Hematopoietic multipotent progenitor cell treated with erythropoietin and hydrocortisone succinate and interleukin-3 and kit ligand, for 15 days (in vitro differentiated cells): ENCODE measurements at regions not wholly inside any gene's neighbourhood (a gene's known extent, or its start where the extent isn't known, plus 50 kb on each side); places are given as distances from the start of the nearest gene placed in this dataset.
A peak's percentile ranks its signal among the peaks of the same experiment; 100 is the strongest.

Source experiments
- DNase-seq: peaks from one replicate; pipeline ENCODE4 v3.0.0-alpha.2; 2015; ENCODE audit warnings: low spot score

DNA sequence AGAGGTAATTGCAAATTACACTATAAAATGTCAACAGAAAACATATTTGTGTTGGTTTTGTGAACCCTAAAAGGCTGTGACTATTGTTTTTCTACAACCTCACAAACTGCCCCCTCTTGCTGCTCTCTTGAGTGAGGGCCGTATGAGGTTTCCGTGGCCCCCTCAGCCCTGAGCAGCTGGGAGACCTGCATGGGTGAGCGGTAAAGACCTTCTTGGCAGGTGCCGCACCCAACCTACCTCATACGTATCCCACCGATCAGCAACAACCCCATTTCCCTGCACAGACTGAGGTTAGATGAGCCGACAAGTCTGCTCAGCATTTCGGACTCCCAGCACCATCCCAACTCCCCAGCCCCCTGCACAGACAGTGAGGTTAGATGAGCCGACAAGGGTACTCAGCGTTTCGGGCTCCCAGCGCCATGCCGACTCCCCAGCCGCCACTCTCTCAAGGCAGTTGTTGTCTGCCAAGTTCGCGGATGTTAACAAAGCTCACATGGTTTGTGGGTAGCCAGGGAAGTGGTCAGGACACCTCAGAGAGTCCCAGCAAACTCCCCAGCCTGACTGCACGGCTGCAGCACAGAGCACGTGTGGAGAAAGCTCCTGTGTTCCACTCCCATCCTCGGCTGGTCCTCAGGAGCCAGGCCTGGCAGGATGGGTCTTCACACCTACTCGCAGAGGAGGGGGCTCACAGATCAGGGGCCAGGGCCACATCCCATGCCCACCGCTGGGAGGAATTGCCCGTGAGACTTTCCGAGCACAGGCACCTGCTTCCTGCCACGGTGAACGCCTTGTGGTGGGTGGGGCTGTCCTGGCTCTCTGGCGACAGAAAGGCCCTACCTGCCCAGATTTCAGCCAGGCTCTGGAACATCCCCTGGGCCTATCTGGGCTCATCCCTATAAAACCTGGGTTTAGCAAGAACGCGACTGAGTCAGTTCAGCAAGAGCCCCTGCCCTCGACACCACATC, 502.9 kb downstream of the BRD1 start:
- no peak for DNase-seq

DNA sequence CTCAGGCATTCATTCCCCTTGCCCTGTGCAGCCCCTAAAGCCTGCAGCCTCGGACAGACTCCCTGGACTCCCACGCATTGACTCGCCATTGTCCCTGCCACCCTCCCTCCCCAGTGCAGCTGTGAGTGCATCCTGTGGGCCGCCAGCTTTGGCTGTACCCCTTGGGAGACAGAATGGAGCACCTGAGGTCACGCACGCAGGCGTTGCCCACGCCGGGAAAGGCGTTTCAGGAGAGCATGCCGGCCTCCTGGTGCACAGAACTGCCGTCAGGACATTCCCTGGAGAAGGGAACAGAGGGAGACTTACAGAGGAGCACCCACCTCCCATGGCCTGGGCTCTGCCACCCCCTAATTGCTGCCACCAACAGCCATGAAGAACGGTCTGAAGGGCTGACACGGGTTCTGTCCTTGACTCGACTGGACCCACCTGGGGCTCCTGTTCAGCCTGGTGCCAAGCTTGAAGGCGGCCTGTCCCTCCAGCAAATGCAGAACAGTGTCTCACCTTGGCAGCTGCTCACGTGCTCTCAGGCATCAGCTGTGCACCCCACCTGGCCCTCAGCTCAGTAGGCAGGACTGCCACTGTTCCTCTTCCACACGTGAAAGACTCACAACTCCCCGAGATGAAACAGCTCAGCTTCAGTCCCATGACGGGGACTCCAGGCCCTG, 503.8 kb downstream of the BRD1 start:
- DNase-seq, result no peak

DNA sequence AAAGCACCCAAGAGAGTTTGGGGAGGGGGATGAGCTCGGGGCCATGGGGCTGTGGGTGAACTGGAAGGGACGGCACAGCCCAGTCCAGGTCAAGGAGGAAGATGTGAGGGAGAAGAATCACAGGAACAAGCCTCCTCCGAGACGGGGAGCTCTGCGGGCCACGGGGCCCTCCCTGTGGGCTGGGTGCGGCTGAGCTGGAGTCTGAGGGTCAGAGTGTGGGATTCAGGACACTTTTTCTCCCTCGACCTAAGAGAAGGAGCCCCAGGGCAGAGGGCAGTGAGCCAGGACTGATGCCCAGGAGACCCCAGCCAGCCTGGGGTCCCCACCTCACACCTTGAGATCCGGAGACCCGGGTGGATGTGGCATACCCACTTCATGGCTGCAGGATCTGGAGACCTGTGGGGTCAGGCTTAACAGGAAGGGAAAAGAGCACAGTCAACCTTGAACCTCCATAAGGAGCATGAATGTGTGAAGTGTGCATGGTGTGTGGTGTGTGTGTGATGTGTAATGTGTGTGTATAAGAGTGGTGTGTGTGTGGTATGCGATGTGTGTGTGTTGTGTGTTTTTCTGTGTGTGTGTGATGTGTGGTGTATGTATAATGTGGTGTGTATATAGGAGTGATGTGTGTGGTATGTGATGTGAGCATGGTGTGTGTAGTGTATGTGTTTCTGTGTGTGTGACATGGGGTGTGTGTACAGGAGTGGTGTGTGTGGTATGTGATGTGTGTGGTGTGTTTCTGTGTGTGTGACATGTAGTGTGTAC, 504.6 kb downstream of the BRD1 start:
- DNase-seq, result no peak

DNA sequence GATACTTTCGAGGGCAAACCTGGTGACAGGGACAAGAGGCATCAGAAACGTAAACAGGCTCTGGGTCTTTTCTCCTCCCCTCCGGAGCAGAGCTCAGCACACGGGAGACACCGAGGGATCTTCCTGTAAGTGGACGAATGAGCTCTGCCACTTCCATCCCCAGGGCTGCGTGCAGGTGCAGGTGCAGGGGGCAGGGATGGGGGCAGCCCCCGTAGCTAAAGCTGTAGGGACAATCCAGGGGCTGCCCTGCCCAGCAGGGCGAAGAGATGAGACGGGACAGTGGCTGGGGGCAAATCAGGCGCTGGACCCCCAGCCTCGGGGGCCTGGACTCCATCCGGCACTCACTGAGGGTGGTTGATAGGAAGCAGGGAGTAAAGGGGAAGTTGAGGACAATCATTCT, 505.4 kb downstream of the BRD1 start:
- DNase-seq, result no peak

DNA sequence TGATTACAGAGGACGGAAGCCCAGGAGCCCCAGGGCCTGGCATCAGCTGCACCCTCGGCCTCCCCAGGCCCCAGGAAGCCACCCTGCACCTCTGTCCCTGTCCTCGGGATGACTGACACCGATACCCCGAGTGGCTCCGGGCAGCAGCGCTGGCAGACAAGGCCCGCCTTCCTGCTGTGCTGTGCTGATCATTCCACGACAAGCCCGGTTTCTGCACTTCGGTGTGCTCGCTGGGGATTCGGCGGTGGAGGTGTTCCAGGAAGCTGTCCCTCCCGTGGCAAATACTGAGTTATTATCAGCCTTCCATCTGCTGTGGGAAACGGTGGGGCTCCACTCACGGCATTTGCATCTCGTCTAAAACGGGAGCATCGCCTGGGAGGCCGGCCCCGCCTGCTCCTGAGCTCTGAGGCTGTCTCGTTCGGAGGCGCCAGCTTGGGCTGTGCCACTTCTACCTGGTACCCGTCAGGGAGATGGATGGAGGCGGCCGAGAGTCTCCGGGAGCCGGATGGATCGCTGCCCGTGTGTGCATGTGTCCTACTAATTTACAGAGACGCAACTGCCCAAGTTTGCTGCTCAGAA, 506.1 kb downstream of the BRD1 start:
- no peak for DNase-seq

DNA sequence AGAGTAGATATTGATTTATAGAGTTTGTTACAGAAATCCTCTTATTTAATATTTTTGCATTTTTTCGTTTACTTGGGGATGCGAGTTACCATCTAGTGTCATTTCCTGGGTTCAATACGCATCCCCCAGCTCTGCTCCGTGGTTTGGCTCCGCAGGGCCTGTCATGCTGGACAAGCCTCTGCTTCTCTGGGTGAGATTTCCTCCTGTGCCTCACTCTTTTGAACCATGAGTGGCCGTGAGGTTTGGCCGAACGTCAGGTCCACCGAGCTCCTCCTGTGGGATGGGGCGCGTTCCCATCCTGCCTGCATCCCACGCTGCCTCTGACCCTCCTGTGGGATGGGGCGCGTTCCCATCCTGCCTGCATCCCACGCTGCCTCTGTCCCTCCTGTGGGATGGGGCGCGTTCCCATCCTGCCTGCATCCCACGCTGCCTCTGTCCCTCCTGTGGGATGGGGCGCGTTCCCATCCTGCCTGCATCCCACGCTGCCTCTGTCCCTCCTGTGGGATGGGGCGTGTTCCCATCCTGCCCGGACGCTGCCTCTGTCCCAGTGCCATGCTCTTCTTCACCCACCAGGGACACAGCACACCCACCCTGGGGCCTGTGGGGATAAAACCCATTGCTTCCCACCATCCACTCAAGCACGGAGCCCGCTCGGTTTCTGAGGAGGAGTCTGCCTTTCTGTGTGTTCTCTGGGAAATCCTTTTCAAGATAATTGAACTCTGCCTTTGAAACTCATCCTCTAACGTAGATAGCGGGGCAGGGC, 506.8 kb downstream of the BRD1 start:
- no peak for DNase-seq

DNA sequence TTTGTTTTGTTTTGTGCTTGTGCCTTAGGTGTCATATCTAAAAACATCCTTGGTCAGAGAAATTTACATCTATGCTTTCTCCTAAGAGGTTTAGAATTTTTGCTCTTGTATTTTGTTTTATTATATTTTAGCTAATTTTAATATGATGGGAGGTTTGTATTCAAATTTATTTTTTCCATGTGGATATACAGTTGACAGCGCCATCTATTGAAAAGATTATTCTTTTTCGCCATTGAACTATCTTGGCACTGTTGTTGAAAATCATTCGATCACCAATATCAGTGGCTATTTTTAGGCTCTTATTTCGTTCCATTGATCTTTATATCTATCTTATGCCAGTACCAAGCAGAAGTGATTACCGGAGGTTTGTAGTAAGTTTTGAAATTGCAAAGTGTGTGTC, 510.3 kb downstream of the BRD1 start:
- DNase-seq, result no peak

DNA sequence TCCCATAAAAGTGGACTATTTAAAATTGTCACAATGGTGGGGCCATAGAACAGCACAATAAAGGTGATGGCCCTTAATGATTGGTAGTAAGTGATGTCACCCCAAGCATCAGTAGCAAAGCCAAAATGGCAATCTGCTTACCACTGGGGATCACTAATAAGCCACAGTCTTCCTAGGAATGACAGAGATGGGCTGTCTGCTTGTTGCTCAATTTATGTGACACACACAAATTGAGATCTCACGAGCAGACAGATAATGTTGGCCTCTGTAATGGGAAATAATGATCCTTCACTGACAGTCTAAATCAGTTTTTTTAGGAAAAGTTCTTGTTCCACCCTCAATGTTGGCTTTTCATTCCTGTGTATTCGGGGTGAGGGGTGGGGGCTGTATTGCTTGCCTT, 515.1 kb downstream of the BRD1 start:
- no peak for DNase-seq

DNA sequence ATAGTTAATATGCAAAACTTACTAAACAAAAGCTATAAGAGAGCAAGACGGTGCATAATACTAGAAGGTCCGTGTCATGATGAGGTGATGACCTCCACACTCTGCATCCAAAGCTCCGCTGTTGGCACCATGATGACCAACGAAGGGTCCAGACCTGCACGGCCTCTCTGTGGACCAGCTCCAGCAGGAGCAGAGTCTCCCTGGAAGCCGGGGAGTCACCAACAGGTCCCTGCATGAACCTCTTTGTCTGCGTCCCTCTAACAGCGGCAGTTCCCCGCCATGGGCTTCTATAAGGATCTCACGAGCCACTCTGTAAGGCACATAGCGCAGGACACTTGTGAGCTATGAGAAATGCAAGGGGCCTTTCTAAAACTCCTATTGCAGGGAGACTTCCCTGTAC, 517.3 kb downstream of the BRD1 start:
- DNase-seq, result no peak

DNA sequence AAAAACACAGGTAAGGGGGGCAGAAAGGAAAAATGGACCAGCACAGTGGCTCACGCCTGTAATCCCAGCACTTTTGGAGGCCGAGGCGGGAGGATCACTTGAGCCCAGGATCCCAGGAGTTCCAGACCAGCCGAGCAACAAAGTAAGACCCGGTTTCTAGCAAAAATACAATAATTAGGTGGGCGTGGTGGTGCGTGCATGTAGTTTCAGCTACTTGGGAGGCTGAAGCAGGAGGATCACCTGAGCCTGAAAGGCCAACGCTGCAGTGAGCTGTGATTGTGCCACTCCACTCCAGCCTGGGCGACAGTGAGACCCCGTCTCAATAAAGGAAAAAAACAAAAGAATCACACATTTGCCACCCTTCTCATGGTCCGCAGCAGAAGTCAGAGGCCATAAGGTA, 519.4 kb downstream of the BRD1 start:
- DNase-seq, result no peak

DNA sequence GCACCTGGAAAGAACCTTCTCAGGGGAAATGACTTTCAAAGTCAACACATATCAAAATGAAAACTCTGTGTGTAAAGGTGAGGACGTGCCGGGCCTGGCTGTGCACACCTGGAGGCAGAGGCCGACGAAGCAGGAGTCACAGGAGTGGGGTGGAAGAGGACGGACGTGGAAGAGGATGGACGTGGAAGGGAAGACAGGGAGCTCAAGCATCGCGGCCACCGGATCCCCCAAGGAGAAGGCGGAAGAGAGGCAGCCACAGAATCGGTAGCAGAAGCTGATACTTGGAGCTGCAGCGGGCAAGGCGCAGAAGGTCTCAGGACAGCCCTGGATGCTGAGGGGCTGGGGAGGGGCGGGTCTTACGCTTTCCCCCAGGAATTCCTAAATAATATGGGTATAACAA, 519.8 kb downstream of the BRD1 start:
- DNase-seq, result no peak

DNA sequence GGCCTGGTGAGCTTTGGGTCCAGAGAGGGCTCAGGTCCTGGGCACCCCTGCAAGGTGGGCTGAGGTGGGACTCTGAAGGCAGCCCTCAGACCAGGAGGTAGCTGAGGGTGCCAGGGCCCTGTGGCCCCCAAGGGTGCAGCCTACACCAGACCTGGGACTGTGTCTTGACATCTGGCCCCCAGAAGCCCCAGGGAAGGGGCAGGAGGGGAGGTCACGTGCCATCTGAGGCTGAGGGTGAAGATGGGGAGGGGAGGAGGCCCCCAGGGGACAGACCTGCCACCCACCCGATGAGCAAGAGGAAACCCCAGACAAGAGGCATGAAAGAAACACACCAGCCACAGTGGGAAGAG, 520.2 kb downstream of the BRD1 start:
- DNase-seq, result no peak

DNA sequence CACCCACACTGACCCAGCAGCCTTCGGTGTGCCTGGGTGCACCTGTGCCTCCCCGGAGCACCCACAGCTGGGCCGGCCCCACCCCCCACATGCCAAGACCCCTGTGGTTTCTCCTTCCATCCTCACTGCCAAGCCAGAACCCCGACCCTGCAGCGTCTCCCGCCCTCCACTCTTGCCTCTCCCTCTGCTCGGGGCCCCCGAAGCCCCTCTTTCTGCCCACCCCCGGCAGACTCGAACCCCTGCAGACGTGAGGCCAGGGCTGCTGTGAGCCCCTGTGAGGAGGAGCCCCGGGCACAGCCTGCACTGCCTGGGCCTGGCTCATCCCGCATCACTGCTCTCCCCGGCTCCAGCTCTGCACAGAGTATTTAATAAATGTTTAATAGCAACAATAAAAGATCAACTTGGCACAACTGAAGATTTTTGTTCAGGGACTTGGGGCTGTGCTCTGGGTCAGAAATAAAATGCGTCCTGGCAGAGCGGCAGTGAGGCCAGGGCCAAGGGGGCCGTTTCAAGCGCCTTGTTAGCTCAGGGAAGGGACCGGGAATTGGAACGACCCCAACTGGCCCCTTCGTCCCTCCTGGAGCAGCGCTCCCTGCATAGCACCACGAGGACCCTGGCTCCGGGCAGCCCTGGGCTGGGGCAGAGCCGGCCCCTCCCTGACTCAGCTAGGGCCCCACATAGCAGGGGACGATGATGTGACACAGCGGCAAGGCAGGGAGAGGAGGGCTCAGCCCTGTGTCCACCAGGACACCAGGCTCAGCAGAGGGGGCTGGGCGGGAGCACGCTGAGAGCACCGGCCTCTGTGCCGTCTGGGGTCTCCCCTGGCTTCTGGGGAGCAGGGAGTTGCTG, 520.8 kb downstream of the BRD1 start:
- no peak for DNase-seq

DNA sequence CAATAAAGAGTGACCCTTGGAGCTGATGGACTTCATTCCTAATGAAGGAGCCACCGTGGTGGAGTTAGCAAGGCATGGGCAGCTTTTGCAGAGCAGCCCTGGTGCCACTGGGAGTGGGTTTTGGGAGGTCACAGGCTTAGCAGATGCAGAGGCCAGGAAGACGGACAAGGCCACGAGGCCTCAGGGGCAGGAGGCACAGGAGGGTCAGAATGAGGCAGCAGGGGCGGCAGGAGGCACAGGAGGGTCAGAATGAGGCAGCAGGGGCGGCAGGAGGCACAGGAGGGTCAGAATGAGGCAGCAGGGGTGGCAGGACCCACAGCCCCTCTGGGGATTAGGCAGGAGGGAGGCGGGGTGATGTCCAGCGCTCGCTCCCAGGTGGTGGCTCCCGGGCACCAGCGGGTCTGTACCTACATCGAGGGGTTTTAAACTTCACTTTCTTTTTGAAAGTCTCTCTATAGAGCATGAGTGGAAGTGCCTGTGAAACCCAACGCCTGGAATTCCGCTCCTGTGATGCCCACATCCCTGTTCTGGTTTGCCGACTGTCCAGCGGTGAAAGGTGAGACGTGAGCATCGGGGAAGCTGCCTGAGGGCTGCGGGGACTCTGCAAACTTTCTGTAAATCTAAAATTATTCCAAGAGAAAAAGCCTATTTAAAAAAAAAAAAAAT, 521.6 kb downstream of the BRD1 start:
- DNase-seq, result no peak

DNA sequence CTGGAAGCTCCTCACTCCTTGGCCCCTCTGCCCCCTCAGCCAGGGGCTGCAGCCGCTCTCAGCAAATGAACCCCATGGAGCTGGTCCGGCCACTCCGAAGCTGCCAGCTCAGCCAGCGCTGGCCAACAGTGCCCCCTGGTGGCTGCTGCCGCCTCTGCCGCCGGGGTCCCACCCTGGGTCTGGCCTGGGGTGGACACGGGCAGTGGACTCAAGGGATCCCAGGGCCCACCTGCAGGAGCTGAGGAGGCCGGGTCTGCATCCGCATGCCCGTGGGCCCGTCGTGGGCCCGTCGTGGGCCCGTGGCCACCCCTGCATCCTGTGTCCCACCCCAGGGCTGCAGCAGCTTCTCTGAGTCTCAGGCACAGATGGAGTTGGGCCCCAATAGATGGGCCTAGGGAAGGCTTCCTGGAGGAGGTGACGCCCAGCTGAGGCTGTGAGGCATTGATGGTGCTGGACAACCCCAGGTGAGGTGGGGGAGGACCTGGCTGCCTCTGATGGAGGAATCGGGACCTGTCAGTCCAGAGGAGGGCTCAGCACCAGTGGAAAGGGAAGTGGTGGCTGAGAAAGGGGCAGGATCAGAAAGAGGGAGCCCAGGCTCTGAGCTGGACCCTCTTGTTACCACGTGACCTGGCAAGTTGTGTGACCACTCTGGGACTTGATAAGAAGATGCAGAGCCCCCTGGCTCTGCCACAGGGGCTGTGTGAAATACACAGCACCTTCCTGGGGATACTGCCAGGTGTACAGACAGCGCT, 522.3 kb downstream of the BRD1 start:
- DNase-seq, result peak; percentile 45

DNA sequence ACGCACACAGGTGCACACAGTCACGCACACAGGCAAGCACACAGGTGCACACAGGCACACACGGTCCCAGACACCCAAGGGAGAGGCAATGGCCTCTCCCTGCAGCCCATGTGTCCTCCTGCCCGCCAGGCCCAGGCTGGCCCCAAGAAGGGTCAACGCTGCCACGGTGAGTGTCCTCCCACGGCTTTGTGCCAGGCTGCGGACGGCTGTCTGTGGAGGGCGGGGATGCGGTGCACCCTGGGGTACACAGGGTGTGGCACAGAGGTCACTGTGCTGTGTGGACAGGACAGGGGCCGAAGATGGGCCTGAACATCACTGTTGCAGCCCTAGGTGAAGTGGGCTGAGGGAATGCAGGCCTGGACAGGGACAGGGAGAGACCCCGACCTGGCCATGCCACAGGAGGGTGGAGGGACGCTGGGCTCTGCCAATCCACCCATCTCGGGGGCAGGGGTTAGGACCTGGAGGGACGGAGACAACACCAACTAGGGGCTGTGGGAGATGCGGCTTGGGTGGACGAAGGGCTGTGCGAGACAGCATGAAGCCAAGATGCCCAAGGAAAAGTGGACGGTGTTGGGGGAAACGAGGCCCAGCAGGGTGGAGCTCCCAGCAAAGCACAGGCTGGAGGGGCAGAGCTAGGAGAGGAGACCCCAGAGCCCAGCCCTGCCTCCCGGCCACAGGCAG, 523.8 kb downstream of the BRD1 start:
- no peak for DNase-seq

DNA sequence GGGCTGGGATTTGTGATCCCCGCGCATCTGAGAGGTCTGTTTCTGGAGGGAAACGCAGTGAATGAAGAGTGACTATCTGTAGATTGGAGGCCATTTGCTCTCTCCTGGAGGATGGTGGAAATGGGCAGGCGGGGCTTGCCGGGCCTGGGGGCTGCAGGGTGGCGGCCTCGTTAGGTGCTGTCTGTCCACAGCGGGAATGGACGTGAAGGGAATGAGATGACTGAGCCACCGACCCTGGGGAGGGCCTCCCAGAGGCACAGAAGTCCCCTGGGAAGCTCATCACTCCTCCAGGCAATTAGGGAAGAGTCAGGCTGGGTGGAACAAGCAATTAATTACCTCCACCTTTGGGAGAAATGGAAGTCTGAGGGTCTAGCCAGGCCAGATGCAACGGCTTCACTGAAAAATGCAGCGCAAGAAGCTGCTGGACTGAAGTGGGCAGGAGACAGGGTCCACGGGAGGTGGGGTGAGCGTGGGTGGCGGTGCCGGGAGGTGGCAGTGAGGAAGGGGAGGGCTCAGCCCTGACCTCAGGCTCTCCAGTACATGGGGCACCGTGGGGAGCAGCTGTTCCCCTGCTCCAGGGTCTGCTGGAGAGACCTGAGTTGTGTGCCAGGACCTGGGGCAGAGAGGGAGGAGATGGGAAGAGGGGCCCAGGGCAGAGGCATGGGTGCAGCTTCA, 524.5 kb downstream of the BRD1 start:
- no peak for DNase-seq

DNA sequence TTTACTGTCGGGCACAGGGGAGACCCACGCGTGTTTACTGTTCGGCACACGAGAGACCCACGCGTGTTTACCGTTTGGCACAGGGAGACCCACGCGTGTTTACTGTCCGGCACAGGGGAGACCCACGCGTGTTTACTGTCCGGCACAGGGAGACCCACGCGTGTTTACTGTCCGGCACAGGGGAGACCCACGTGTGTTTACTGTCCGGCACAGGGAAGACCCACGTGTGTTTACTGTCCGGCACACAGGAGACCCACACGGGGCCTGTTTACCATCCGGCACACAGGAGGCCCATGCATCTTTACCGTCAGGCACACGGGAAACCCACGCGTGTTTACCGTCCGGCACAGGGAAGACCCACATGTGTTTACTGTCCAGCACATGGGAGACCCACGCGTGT, 525.1 kb downstream of the BRD1 start:
- DNase-seq, result no peak

DNA sequence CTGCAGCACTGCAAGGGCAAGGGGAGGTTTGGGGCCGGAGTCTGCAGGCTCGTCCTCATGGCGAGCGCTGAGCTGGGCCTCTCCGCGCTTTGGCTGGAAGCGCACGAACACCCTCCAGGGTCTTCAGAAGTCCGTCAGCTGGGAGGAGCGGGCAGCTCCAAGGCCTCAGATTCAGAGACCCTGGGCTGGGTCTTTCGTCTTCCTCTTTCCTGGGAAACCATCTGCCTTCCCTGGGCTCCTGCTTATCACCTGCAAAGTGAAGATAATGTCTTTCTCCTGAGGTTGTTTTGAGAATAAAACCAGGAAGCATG, 525.6 kb downstream of the BRD1 start:
- DNase-seq, result no peak
